NCI-H2081 treated with DMSO at 0.1 percent for 48 hours (cell line): ENCODE measurements at regions not wholly inside any gene's neighbourhood (a gene's known extent, or its start where the extent isn't known, plus 50 kb on each side); places are given as distances from the start of the nearest gene placed in this dataset.

Experiments
- DNase-seq: peaks from one replicate; lab custom pipeline; 2025; lab: John Stamatoyannopoulos, UW

- no peak for DNase-seq
Measured at GRCh38 chr2:129753261-129753660, 226.2 kb upstream of the RAB6C start.

DNA sequence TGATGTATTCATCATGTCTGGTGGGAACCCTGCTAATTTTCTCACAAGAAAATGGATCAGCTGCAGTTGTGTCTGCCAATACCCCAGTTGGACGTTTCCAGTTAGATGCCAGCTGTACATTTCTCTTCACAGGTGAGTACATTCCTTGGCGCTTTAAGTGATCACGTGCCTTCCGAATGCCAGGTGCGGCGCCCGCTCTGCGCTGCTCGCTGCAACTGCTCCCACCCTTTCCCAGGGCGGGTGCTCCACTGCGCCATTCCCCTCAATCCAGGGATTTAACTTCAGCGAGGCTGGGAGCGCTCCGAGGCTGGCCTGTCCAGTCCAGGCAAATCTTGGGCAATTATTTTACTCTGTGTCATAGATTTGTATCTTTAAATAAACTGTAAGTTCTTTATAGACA lies 225.0 kb upstream of the RAB6C start:
- no peak for DNase-seq

DNA sequence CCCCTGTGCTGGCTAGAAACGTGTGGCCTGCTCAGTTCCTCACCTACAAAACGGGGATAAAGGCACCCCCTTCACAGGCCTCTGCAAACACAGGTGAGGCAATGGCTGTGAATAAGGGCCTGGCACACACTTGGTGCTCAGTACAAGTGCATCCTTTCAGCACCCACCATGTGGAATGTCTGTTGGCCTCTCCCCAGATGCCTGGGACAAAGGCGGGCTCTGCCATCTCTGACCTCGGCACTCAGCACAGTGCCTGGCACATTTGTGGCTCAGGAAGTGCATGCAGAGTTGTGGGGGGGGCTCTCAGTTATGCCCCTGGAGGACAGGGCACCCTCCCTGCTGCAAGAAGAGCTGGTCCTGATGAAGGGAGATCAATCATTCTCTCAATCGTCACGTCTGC lies 224.6 kb upstream of the RAB6C start:
- DNase-seq = no peak

- DNase-seq = no peak
Measured at GRCh38 chr2:129755786-129756185, 223.7 kb upstream of the RAB6C start.

DNA sequence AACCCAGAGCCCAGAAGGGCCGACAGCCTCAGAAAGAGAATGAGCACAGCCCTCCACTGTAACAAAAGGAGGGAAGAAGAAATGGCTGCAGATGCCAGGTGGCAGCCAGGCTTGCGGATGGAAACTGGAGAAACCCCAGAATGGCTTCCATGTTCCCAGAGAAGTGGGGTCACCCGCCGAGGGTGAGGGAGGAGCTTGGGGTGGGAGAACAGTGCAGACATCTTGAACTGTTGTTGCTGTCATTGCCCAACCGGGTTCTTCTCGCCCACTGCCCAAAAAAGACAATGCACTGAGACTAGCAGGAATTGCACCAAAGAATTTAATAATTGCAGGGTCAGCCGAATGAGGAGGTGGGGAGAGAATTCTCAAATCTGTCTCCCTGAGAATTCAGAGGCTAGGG lies 223.2 kb upstream of the RAB6C start:
- no peak for DNase-seq

DNA sequence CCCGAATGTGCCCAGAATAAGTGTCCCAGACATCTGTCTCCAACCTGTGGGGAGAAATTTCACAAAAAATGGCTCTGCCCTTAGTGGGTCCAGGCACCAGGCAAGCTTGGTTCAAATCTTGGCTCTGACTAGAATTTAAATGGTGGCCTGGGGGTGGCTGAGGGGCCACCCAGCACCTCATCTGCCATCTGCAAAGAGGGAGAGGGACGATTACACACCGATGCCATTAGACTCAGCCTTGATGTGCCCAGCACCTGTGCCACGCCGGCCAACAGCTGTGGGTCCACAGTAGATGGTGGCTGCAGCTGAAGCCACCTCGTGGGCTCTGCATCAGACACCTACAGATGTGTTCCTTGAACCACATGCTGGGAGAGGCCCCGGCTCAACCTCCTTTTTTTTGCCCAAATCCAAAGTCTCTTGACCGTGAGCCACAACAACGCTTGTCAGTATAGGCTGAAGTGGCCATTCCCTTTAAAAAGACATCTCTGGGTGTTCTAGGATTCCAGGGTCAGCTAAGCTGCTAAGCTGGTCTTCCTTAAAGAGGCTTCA lies 222.0 kb upstream of the RAB6C start:
- DNase-seq = no peak

GRCh38 chr2:129757915-129758783 lies 221.3 kb upstream of the RAB6C start:
- DNase-seq = no peak

DNA sequence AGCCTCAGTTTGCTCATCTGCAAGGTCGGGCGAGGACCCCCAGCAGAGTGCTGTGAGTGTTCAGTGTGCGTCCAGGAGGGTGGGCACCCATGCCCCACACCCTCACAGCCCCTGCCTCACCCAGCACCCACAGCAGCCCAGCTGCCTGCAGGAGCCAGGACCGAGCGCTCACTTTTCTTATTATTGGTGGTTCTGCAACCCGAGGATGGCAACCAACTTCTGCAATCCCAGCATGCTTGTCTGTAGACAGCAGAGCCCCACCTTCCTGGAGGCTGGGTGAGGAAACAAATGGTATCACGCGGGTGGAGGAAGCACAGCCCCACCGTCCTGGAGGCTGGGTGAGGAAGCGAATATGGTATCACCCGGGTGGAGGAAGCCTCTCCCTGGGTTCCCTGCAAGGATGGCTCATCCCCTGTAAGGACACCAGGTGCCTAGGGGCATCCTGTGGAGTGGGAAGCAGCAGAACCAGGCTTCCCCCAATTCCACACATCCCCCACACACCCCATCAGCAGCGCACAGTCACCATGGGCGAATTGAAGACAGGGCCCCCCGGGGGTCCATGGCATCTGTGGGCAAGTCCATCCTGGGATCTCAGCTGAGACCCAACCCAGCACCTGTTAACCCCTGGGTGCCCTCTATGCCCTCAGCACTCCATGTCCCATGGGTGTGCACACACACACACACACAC lies 220.5 kb upstream of the RAB6C start:
- DNase-seq = no peak

- DNase-seq = no peak
Measured at GRCh38 chr2:129759472-129760010, 219.9 kb upstream of the RAB6C start.

GRCh38 chr2:129760669-129761068 lies 218.8 kb upstream of the RAB6C start:
- DNase-seq = no peak

- no peak for DNase-seq
Measured at GRCh38 chr2:129761569-129762021, 217.9 kb upstream of the RAB6C start.

GRCh38 chr2:129762386-129763189 lies 216.9 kb upstream of the RAB6C start:
- no peak for DNase-seq

DNA sequence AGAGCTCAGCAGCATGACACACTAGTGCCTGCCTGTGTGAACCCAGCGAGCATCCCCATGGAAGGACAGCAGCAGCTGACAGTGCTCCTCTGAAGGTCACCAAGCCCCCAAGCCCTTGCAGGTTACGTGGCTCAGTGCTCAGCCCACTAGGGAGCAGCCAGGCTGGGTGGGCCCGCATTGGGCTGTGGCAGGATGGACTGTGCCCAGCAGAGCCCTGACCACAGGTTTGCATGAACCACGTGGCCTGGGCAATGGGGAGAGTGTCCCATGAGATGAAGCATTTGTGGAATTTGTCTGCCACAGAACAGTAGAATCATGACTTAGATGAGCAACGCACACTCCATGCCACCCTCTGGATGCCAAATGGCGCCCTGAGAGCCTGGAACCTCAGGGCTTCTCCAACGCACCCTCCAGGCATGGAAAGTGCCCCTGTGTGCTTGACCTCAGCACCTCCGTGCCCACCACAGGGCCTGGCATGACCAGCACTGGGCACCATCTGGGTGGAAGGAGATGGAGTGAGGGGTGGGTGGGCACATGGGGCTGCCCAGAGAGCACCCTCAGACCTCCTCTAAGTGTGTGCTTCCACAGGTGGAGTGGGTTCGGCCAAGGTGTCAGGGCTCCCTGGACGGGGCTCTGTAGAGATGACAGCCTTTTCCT lies 216.1 kb upstream of the RAB6C start:
- DNase-seq = no peak

- no peak for DNase-seq
Measured at GRCh38 chr2:129763966-129764365, 215.5 kb upstream of the RAB6C start.

DNA sequence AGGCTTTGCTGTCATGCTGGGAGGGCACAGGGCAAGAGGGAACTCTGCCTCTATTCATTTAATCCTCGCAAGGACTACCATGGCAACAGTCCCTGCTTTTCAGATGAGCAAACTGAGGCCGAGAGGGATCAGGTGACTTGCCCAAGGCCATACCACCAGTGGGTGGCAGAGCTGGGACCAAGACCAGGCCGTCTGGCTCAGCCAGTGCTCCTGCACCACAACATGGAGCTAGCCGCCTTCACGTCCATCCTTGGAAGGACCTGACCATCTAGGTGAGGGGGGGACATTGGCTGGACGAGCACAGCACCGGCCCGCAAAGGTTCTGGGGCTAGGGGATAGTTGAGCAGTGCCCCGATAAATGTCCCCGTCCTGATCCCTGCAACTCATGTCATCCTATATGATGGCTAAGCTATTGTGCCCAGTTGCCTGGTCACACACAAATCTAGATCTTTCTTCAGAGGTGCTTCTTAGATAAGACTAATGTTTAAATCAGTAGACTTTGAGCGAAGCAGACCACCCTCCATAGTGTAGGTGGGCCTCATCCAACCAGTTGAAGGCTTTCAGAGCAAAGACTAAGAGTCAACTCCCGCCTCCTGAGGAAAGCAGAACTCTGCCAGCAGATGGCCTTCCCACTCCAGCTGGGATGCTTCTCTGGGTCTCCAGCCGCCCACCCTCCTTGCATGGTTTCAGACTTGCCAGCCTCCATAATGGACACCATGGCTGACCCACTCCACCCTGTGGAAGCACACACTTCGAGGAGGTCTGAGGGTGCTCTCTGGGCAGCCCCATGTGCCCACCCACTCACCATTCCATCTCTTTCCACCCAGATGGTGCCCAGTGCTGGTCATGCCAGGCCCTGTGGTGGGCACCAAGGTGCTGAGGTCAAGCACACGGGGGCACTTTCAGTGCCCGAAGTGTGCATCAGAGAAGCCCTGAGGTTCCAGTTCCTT lies 214.8 kb upstream of the RAB6C start:
- no peak for DNase-seq

DNA sequence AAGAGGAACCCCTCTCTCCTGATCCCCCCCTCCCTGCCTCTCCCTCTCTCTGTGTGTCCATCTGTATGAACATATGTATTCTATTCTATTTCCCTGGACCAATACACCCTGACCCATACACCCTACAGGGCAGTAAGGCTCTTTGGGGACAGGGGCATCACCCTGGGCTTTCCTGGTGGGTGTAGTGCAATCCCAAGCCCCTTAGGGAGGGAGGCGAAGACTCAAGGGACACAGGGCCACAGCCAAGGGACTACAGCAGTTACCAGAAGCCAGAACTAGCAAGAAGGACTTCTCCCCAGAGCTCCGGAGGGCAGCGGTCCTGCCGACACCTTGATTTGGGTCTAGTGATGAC lies 214.2 kb upstream of the RAB6C start:
- DNase-seq = no peak

- no peak for DNase-seq
Measured at GRCh38 chr2:129765678-129766351, 213.7 kb upstream of the RAB6C start.

DNA sequence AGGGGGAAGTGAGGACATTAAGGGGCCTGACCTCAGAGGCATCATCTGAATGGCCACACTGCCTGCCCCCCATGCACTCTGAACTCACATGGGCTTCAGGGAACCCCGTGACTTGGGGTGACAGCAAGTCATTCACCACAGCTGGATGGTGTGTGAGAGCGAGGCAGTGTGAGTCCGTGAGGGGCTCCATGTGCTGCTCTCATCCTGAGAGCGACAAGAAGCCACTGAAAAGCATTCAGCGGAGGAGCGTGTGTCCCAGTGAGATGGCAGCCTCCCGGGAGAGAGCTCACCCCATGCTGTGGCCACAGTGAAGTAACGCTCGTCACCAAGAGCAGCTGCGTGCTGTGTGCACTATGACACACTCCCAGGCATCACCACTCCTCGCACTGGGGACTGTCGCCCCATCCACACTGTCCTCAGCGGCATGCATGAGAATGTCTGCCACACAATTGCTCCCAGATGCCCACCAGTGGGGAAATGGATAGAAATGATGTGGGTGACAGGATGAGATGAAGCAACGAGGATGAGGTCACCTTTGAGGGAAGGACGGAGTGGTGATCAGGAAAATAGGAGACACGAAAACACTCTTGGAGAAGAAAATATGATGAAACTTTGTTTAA lies 213.0 kb upstream of the RAB6C start:
- no peak for DNase-seq

DNA sequence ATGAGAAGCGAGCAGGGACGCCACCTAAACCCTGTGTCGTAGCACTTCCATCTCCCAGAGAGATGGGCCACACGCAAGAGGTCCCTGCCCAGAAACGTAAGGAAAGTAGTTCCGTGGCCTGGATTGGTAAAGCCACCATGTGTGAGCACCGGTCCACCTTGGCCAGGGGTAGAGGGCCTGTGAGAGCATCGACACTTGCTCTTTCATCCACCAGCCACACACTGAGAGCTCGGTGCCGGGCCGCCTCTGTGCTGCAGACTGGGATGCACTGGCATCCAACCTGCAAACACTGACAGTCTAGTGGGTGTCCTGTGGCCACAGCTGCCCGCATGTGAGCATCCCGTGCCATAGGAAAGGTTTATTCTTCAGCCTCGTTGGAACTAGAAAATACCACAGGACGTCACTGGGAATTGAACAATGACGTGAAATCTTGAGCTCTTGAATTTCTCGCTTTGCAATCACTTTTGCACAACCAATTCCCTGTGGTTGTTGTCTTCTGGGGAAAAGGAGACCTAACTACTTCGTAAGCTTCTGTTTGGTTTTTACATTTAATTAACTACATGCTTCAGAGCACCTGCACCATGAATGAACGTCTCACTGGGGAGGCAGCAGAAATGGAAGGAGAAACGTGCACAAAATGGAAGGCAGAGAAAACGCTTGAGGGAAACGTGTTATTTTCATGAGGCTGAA lies 212.0 kb upstream of the RAB6C start:
- no peak for DNase-seq
